NCI-H446 treated with DMSO at 0.1 percent for 48 hours (cell line): ENCODE measurements at regions not wholly inside any gene's neighbourhood (a gene's known extent, or its start where the extent isn't known, plus 50 kb on each side); places are given as distances from the start of the nearest gene placed in this dataset.

ENCODE experiments used
- DNase-seq: peaks from one replicate; lab custom pipeline; 2025; lab: John Stamatoyannopoulos, UW

DNA sequence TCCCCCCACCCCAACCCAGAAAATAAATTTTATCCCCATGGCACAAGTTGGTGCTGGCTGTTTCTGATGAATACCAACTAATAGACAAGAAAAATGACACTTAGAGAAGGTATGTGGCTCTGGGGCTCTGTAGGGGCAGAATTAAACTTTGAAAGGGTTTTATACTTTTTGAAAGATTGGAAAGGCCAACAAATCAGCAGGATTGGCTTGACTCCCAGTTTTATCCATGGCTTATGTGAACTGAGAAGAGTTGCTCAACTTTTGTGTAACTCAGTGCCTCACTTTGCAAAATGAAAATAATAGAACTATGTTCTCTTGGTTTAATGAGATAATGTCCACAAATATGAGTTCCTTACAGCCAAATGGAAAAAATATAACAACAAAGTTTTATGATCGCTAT is 288.9 kb upstream of the KIF2A start:
- no peak for DNase-seq

DNA sequence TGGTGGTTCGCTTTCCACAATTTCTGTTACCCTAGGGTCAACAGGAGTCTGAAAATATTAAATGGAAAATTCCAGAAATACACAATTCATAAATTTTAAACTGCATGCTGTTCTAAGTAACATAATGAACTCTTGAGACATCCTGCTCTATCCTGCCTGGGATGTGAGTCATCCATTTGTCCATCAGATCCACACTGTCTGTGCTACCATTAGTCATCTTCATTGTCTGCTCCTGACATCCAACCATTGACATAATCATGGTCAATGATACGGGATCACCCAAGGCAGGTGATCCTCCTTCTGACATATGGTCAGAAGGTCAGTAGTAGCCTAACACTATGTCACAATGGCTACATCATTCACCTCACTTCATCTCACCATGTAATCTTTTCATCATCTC is 276.7 kb upstream of the KIF2A start:
- no peak for DNase-seq

DNA sequence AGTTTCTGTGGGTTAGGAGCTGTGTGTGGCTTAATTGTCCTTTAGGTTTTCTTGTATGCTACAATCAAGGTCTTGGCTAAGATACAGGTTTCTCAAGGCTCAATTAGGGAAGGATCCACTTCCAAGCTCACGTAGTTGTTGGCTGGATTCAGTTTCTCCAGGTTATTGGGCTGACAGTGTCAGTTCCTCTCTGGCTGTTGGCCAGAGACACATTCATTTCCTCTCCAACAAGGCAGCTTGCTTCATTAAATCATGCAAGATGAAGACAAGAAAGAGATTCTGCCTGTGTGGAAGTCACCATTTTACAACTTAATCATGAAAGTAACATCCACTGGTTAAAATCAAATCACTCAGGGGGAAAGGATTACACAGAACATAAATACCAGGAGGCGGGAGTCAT is 275.7 kb upstream of the KIF2A start:
- DNase-seq: no peak

- no peak for DNase-seq
Observed at GRCh38 chr5:62038024-62038423, 268.0 kb upstream of the KIF2A start.

DNA sequence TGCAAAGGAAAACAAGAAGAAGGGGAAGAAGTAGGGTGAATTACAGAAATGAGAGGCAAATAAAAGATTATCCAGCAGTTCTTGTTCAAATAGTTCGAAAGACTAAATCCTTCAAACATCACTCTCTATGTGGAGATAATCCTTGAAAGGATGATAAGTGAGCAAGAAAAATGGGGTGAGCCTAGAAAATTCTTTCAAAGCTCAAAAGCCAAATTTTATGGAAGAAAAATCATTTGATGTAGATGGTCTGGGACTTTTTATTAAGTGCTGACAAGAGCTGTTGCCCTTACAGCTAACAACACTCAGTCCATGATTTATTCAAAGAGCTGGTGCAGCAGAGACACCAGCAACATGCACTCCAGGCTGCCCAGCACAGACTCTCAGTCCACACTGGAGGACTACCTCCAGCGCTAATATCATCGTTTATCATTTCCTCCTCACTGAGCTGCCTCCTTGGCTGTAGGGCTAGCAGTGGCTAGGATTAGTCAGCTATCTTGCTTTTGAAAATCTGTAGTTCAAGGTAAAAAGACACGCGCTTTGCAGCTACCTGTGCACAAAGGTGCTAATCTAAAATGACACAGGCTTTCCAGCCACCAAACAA is 264.8 kb upstream of the KIF2A start:
- DNase-seq: no peak

- DNase-seq: no peak
Observed at GRCh38 chr5:62042007-62042406, 264.0 kb upstream of the KIF2A start.

DNA sequence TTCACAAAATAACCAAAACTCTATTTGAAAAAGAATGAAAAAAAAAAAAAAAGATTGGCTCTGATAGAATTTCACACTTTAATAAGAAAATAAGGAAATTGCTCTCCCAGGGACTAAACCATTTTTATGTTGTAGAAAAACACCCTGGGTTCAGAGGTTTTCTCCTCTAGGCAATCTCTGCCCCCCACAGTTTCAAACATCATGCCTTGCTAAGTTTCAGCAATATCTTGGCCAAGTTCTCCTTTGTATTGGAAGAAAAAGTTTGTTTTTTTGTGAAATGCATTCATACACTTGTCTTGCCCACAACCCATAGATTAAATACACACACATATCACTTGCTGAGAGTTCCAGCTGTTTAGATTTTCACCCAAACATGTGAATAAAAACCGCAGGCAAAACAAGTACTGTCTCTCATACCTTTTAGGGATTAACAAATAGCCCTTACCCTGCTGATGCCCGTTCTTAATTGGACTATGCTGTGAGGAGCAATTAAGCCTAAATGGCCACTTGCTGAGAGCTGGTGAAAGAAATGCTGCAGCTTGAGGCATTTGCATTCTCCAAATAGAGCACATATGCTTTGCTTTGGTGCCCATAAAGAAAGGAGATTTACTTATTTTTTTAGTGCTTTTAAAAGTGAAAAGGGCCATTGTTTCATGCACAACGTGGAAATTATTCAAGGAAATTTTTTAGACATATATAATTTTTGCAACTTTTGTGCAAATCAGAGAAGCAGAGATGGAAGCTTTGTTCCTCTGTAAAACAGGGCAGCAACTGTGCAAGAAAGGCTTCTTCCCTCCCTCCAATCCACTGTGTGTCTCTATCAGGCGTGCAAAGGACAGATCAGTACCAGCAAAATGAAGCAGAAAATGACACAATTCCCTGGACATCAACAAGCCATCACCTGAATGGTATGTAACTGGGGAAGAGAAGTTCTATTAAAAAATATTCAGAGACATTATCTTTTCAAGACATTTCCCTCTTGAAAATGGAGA is 262.4 kb upstream of the KIF2A start:
- DNase-seq: no peak

DNA sequence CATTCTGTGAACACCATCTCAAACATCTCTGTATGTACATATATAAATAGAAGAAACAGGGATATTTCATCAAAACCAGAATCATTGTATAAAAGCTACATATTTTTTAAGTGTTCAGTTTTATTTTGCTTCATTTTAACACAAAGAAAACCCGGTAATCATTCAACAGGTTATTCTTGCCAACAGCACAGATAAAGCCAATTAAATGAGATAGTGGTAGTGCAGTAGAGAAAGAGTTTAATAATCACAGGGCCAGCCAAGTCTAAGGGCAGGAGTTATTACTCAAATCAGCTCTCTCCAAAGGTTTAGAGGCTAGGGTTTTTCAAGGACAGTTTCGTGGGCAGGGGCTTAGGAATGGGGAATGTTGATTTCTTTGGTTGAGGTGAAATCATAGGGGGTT is 261.0 kb upstream of the KIF2A start:
- DNase-seq: no peak

DNA sequence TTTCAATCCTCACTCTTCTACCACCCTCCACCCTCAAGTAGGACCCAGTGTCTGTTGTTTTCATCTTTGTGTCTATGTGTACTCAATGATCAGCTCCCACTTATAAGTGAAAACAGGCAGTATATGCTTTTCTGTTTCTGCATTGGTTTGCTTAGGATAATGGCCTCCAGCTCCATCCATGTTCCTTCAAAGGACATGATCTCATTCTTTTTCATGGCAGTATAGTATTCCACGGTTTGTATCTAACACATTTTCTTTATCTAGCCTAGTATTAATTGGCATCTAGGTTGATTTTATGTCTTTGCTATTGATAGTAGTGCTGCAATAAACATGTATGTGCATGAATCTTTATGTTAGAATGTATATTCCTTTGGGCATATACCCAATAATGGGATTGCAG is 259.8 kb upstream of the KIF2A start:
- DNase-seq: no peak

- DNase-seq: no peak
Observed at GRCh38 chr5:62051747-62052146, 254.3 kb upstream of the KIF2A start.

DNA sequence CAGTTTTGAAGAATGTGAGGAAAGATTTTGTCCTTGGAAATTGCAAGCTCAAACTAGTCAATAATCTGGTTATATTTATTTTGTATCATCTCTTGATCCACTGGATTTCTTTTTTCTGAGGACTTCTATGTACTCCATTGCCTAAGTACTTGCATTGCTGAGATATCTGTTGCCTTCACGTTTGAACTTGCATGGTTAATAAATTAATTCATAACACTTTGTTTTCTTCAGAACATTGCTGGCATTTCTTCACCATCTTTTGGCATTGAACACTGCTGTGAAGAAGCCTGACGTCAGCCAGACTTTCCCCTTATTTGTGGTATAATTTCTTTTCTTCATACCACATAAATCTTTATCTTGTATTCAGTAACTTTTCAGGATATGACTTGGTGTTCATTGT is 246.0 kb upstream of the KIF2A start:
- DNase-seq: no peak

GRCh38 chr5:62065050-62065449 is 241.0 kb upstream of the KIF2A start:
- no peak for DNase-seq

DNA sequence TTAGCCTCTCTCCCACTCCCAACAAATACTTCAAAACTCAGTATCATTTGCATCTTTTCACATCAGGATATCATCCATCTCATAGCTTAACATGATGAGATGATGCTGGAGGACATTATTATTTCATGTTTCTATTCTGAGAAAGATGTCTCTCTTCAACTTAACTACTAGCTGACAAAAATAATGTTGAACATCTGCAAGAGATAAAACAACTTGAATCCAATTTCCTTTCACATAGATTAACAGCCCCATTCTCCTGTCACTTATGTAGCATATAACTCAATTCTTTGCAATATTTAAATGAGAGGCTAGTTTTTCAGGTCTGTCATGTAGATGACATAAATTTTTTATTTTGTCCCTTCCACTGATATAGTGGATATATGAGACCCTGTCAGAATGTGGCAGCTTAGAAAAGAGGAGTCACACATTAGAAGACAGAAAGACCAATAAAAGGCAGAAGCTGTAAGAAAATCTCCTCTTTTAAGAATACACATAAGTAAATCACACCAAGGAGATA is 239.2 kb upstream of the KIF2A start:
- no peak for DNase-seq

GRCh38 chr5:62068554-62068953 is 237.5 kb upstream of the KIF2A start:
- no peak for DNase-seq

- DNase-seq: no peak
Observed at GRCh38 chr5:62077387-62077786, 228.6 kb upstream of the KIF2A start.

GRCh38 chr5:62077823-62078550 is 228.0 kb upstream of the KIF2A start:
- DNase-seq: no peak

- DNase-seq: no peak
Observed at GRCh38 chr5:62082370-62082801, 223.6 kb upstream of the KIF2A start.

DNA sequence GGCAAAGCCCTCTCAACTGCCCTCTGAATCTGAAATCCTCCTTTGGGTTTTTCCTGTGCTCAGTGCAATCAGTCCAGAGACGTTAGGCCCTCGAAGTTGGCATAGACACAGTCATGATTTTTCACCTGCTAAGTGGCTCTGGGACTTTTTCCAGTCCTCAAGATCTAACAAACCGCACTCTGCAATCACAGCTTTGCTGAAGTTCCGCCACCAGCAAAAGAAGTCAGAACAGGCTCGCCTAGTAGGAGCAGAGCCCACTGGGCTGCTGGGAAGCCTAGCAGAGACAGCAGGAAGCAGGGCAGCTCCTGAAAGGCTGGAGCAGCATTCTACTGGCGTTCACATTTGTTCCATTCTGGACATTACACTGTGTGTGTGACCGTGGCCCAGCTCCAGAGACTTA is 222.8 kb upstream of the KIF2A start:
- no peak for DNase-seq

DNA sequence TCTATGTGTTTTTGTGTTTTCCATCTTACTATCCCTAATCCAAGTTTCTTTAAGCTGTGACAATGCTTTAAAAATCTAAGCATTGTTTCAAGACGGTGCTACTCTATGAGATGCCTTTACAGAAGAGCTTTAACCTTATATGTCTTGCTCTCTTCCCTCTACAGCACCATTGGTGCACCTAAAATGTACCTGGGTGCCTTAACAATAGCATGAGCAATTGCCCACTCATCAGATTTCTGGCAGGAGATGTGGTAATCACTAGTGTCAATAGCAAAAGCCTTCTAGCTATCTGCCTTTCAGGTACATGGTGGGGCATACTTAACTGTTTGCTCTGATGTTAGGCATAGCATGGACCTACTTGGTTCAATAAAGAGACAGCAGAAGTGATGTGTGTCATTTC is 222.3 kb upstream of the KIF2A start:
- no peak for DNase-seq

DNA sequence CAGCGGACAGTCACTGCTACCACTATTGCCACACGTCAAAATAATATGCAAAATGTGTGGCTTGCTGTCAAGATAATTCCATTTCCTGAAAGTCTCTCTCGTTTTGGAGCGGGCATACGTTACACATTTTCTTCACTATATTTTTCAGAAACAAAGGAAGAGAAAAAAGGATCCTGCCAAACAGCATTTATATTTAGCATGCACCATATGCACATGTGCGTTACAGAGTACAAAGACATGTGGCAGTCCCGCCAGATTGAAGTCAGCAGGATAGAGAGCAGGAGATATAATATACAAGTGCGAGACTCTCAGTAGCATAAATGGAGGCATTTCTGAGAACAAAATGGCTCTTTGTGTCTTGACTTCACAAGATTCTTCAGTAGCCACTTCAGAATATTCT is 221.6 kb upstream of the KIF2A start:
- no peak for DNase-seq

GRCh38 chr5:62090953-62091352 is 215.1 kb upstream of the KIF2A start:
- DNase-seq: no peak

DNA sequence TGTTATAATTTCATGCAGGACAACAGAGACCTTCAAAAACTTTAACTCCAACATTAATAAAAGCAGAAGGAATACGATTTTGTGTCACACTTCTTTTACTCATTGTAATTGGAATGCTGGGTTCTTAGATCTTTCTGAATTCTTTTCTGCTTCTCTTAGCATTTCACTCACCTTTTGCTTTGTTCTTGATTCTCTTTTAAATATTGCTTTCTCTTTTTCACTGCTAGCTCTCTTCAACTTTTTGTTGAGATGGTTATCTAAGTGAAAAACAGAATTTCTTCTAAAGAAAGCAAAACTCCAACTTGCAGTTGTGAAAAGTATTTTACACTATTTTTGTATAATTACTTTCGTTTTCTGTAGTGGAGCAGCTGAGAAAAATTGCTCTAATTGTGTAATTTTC is 212.6 kb upstream of the KIF2A start:
- DNase-seq: no peak

GRCh38 chr5:62093976-62094375 is 212.0 kb upstream of the KIF2A start:
- DNase-seq: no peak
